ENCODE measurements at regions not wholly inside any gene's neighbourhood (a gene's known extent, or its start where the extent isn't known, plus 50 kb on each side); places are given as distances from the start of the nearest gene placed in this dataset.

- no peak for TF ChIP-seq CTCF (IDR thresholded peaks at IDR 0.05; ENCODE audit: insufficient read depth, low read length)
- no peak overlapping the region for H3K4me3 ChIP-seq (ENCODE audit: low read depth, low read length)
- no peak for DNase-seq (ENCODE audit: low read depth)
Observed at GRCh38 chr6:41423002-41423401, 87.6 kb downstream of the NCR2 start.

- peak; percentile 91 for TF ChIP-seq CTCF (IDR thresholded peaks at IDR 0.05; ENCODE audit: insufficient read depth, low read length)
- peak; percentile 83 for DNase-seq (ENCODE audit: low read depth)
- H3K4me3 ChIP-seq (ENCODE audit: low read depth, low read length), result no peak overlapping the region
Observed at GRCh38 chr6:41424370-41425058, 89.1 kb downstream of the NCR2 start.

GRCh38 chr6:41425511-41425910 is 90.1 kb downstream of the NCR2 start:
- TF ChIP-seq CTCF (IDR thresholded peaks at IDR 0.05; ENCODE audit: insufficient read depth, low read length), result no peak

GRCh38 chr6:41426438-41426851 is 91.0 kb downstream of the NCR2 start:
- no peak for TF ChIP-seq CTCF (IDR thresholded peaks at IDR 0.05; ENCODE audit: insufficient read depth, low read length)

More at GRCh38 chr6:41425511-41425910, 90.1 kb downstream of the NCR2 start:
- no peak overlapping the region for H3K4me3 ChIP-seq (ENCODE audit: low read depth, low read length)
- DNase-seq (ENCODE audit: low read depth), result no peak

GRCh38 chr6:41426888-41427641 is 91.7 kb downstream of the NCR2 start:
- no peak for DNase-seq (ENCODE audit: low read depth)
- no peak for TF ChIP-seq CTCF (IDR thresholded peaks at IDR 0.05; ENCODE audit: insufficient read depth, low read length)
- H3K4me3 ChIP-seq (ENCODE audit: low read depth, low read length), result no peak overlapping the region

More at GRCh38 chr6:41426438-41426851, 91.0 kb downstream of the NCR2 start:
- no peak overlapping the region for H3K4me3 ChIP-seq (ENCODE audit: low read depth, low read length)
- no peak for DNase-seq (ENCODE audit: low read depth)

- no peak for DNase-seq (ENCODE audit: low read depth)
- peak overlapping the region; percentile 41 for H3K4me3 ChIP-seq (ENCODE audit: low read depth, low read length)
- no peak for TF ChIP-seq CTCF (IDR thresholded peaks at IDR 0.05; ENCODE audit: insufficient read depth, low read length)
Observed at GRCh38 chr6:41427642-41428335, 92.4 kb downstream of the NCR2 start.
